ENCODE measurements at regions not wholly inside any gene's neighbourhood (a gene's known extent, or its start where the extent isn't known, plus 50 kb on each side); places are given as distances from the start of the nearest gene placed in this dataset.

DNA sequence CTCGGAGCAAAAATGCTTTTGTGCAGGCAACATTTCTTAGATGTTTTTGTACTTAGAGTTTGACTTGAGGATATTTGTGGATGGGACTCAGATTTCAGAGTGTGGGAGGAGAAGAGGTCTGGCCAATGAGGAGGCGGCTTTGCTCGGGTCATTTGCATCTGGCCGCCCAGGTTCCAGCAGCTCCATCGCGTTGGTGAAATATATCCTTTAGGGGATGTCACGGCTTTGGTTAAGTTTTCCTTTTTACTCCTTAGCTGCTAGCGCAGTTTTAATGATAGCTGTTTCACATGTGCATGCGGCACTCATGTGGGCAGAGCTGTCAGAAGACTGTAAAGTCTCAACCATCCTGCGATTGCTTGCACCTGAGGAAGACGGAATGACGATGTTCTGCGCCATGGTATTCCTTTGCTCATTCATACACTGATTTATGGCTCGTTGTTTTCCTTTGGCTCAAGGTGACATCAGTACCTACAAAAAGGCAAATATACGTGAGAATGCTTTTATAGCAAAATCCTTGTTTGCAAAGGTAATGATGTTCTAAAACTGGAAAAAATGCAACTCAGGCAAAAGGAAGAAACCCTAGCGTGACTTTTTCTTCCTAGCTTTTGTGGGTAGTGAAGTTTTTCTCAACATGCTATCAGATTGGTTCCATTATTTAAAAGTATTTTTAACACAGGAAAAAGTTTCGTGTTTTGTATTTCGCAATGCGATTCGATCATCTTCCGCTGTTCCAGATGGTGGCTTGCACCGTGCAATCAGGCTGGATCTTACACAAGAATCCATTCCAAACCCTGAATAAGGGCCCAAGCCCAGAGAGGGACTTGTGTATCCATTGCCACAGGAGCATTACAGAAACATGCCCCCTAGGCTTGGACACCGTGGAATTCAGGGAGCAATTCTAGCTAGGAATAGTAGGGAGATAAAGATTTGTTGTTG is 70.5 kb upstream of the ZNF516 start (continued):
- TF ChIP-seq, protein P1, sequence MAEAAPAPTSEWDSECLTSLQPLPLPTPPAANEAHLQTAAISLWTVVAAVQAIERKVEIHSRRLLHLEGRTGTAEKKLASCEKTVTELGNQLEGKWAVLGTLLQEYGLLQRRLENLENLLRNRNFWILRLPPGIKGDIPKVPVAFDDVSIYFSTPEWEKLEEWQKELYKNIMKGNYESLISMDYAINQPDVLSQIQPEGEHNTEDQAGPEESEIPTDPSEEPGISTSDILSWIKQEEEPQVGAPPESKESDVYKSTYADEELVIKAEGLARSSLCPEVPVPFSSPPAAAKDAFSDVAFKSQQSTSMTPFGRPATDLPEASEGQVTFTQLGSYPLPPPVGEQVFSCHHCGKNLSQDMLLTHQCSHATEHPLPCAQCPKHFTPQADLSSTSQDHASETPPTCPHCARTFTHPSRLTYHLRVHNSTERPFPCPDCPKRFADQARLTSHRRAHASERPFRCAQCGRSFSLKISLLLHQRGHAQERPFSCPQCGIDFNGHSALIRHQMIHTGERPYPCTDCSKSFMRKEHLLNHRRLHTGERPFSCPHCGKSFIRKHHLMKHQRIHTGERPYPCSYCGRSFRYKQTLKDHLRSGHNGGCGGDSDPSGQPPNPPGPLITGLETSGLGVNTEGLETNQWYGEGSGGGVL (tag by site-specific recombination; IDR thresholded peaks at IDR 0.05): no peak
- TF ChIP-seq, protein P2, sequence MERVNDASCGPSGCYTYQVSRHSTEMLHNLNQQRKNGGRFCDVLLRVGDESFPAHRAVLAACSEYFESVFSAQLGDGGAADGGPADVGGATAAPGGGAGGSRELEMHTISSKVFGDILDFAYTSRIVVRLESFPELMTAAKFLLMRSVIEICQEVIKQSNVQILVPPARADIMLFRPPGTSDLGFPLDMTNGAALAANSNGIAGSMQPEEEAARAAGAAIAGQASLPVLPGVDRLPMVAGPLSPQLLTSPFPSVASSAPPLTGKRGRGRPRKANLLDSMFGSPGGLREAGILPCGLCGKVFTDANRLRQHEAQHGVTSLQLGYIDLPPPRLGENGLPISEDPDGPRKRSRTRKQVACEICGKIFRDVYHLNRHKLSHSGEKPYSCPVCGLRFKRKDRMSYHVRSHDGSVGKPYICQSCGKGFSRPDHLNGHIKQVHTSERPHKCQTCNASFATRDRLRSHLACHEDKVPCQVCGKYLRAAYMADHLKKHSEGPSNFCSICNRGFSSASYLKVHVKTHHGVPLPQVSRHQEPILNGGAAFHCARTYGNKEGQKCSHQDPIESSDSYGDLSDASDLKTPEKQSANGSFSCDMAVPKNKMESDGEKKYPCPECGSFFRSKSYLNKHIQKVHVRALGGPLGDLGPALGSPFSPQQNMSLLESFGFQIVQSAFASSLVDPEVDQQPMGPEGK (tag by site-specific recombination; IDR thresholded peaks at IDR 0.05): no peak
- TF ChIP-seq ZNF175 (tag by site-specific recombination; IDR thresholded peaks at IDR 0.05) (no peak), BCL11A (tag by site-specific recombination; IDR thresholded peaks at IDR 0.05; ENCODE audit: low read depth) (no peak), ZNF670 (tag by site-specific recombination; IDR thresholded peaks at IDR 0.05; ENCODE audit: low read depth) (no peak), ZNF133 (tag by site-specific recombination; IDR thresholded peaks at IDR 0.05) (no peak), ZNF514 (tag by site-specific recombination; IDR thresholded peaks at IDR 0.05) (no peak), ZBTB20 (tag by site-specific recombination; IDR thresholded peaks at IDR 0.05) (no peak), ZFHX2 (tag by site-specific recombination; conservative IDR thresholded peaks at IDR 0.05) (peak; percentile 45), ZNF132 (tag by site-specific recombination; IDR thresholded peaks at IDR 0.05; ENCODE audit: borderline replicate concordance) (no peak), GLIS2 (tag by site-specific recombination; IDR thresholded peaks at IDR 0.05) (no peak), ZNF555 (tag by site-specific recombination; conservative IDR thresholded peaks at IDR 0.05) (no peak), ZXDB (tag by site-specific recombination; IDR thresholded peaks at IDR 0.05) (no peak), ZNF654 (tag by site-specific recombination; IDR thresholded peaks at IDR 0.05; ENCODE audit: low read depth) (no peak), ZNF501 (tag by site-specific recombination; IDR thresholded peaks at IDR 0.05) (no peak), ZNF792 (tag by site-specific recombination; IDR thresholded peaks at IDR 0.05) (no peak), ZNF660 (tag by site-specific recombination; IDR thresholded peaks at IDR 0.05) (no peak), ZNF16 (tag by site-specific recombination; IDR thresholded peaks at IDR 0.05; ENCODE audit: low read depth) (no peak), ZNF48 (tag by site-specific recombination; IDR thresholded peaks at IDR 0.05) (no peak), ZNF302 (tag by site-specific recombination; IDR thresholded peaks at IDR 0.05; ENCODE audit: low read depth) (no peak), ZNF785 (tag by site-specific recombination; IDR thresholded peaks at IDR 0.05) (no peak), ZFP41 (tag by site-specific recombination; IDR thresholded peaks at IDR 0.05; ENCODE audit: borderline replicate concordance) (no peak), ZNF391 (tag by site-specific recombination; IDR thresholded peaks at IDR 0.05; ENCODE audit: borderline replicate concordance, low read depth) (no peak), ZNF2 (tag by site-specific recombination; IDR thresholded peaks at IDR 0.05) (no peak), ZNF473 (tag by site-specific recombination; IDR thresholded peaks at IDR 0.05) (no peak), ZNF114 (tag by site-specific recombination; IDR thresholded peaks at IDR 0.05) (no peak), ZNF76 (tag by site-specific recombination; IDR thresholded peaks at IDR 0.05; ENCODE audit: borderline replicate concordance, low read depth) (no peak), ZNF366 (tag by site-specific recombination; conservative IDR thresholded peaks at IDR 0.05) (peak; percentile 73), SALL2 (tag by site-specific recombination; IDR thresholded peaks at IDR 0.05; ENCODE audit: borderline replicate concordance) (no peak), TRIM28 (IDR thresholded peaks at IDR 0.05; ENCODE audit: borderline replicate concordance, low read length) (0 out of 2 replicates have a peak, but pooled peaks have one; percentile 51)
- TF ChIP-seq, protein P3, sequence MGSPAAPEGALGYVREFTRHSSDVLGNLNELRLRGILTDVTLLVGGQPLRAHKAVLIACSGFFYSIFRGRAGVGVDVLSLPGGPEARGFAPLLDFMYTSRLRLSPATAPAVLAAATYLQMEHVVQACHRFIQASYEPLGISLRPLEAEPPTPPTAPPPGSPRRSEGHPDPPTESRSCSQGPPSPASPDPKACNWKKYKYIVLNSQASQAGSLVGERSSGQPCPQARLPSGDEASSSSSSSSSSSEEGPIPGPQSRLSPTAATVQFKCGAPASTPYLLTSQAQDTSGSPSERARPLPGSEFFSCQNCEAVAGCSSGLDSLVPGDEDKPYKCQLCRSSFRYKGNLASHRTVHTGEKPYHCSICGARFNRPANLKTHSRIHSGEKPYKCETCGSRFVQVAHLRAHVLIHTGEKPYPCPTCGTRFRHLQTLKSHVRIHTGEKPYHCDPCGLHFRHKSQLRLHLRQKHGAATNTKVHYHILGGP (tag by site-specific recombination; IDR thresholded peaks at IDR 0.05): no peak
- TF ChIP-seq, protein P4, sequence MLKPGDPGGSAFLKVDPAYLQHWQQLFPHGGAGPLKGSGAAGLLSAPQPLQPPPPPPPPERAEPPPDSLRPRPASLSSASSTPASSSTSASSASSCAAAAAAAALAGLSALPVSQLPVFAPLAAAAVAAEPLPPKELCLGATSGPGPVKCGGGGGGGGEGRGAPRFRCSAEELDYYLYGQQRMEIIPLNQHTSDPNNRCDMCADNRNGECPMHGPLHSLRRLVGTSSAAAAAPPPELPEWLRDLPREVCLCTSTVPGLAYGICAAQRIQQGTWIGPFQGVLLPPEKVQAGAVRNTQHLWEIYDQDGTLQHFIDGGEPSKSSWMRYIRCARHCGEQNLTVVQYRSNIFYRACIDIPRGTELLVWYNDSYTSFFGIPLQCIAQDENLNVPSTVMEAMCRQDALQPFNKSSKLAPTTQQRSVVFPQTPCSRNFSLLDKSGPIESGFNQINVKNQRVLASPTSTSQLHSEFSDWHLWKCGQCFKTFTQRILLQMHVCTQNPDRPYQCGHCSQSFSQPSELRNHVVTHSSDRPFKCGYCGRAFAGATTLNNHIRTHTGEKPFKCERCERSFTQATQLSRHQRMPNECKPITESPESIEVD (tag by site-specific recombination; IDR thresholded peaks at IDR 0.05): peak; percentile 58
- TF ChIP-seq, protein P5, sequence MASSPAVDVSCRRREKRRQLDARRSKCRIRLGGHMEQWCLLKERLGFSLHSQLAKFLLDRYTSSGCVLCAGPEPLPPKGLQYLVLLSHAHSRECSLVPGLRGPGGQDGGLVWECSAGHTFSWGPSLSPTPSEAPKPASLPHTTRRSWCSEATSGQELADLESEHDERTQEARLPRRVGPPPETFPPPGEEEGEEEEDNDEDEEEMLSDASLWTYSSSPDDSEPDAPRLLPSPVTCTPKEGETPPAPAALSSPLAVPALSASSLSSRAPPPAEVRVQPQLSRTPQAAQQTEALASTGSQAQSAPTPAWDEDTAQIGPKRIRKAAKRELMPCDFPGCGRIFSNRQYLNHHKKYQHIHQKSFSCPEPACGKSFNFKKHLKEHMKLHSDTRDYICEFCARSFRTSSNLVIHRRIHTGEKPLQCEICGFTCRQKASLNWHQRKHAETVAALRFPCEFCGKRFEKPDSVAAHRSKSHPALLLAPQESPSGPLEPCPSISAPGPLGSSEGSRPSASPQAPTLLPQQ (tag by site-specific recombination; IDR thresholded peaks at IDR 0.05): no peak

Measured in HEK293 (cell line).